ENCODE measurements at regions not wholly inside any gene's neighbourhood (a gene's known extent, or its start where the extent isn't known, plus 50 kb on each side); places are given as distances from the start of the nearest gene placed in this dataset.

GRCh38 chr9:120138955-120139354 lies 441.0 kb downstream of the CDK5RAP2 start:
- CTCF ChIA-PET: no interaction called here
- ATAC-seq: no peak
- H2AFZ ChIP-seq (ENCODE audit: low read depth, low read length, poor library complexity, severe bottlenecking): no peak overlapping the region

More at GRCh38 chr9:120138955-120139354, 441.0 kb downstream of the CDK5RAP2 start:
- Histone ChIP-seq H3K9me3 (ENCODE audit: control insufficient read depth in 1 of 2, insufficient read depth in 1 of 2, low read depth in 1 of 2, low read length in 2 of 2) (no peaks in the 10 kb centered on the region), H3K36me3 (ENCODE audit: control insufficient read depth in 1 of 2, insufficient read depth in 2 of 2, low read length in 2 of 2) (no peaks in the 10 kb centered on the region), H3K27me3 (ENCODE audit: insufficient read depth, low read length) (peaks cover 7% of the 10 kb centered on the region), H3K4me2 (ENCODE audit: low read length) (no peak overlapping the region), H3K79me2 (ENCODE audit: insufficient read depth, low read length) (no peaks in the 10 kb centered on the region), H3K9me2 (ENCODE audit: insufficient read depth) (no peaks in the 10 kb centered on the region), H3K27ac (ENCODE audit: low read depth, low read length) (no peak overlapping the region), H3K4me3 (replicated peaks in 1 of 2; ENCODE audit: low read depth in 1 of 2, low read length in 2 of 2) (no peak overlapping the region), H3K4me1 (ENCODE audit: control insufficient read depth in 1 of 2, insufficient read depth in 2 of 2, low read length in 2 of 2) (no peaks in the 10 kb centered on the region), H3K9ac (ENCODE audit: low read length) (no peak overlapping the region), H4K20me1 (ENCODE audit: insufficient read depth) (no peaks in the 10 kb centered on the region)
- intact Hi-C loops (cut with micrococcal nuclease): no loop called here
- DNase-seq (ENCODE audit: low read depth, low spot score): no peak
- BruUV-seq (replicated peaks): no TSS peak
- TF ChIP-seq JUND (IDR thresholded peaks at IDR 0.05) (no peak), EZH2phosphoT487 (IDR thresholded peaks at IDR 0.05; ENCODE audit: borderline replicate concordance) (no peak), SP1 (IDR thresholded peaks at IDR 0.05; ENCODE audit: low read depth) (no peak), ELF1 (IDR thresholded peaks at IDR 0.05; ENCODE audit: borderline replicate concordance, low read depth) (no peak), CBX3 (IDR thresholded peaks at IDR 0.05; ENCODE audit: low read depth) (no peak), CEBPB (IDR thresholded peaks at IDR 0.05; ENCODE audit: low read depth) (no peak), TCF7L2 (IDR thresholded peaks at IDR 0.05; ENCODE audit: borderline replicate concordance, extremely low read depth, insufficient read depth, insufficient read length) (no peak), RAD21 (IDR thresholded peaks at IDR 0.05; ENCODE audit: low read depth) (no peak), POLR2AphosphoS5 (IDR thresholded peaks at IDR 0.05; ENCODE audit: low read depth, low read length) (no peak), ZBTB33 (IDR thresholded peaks at IDR 0.05; ENCODE audit: extremely low read depth, insufficient replicate concordance, low read length) (no peak)
- ChIA-PET RAD21 (ENCODE audit: low non-redundant PET in 1 of 2, low total read pairs in 2 of 2, uncharacterized antibody in 2 of 2, unreplicated experiment in 2 of 2) (no interaction called here), POLR2A (no interaction called here)

All from HCT116 (cell line).